HepG2 (cell line): ENCODE measurements at regions not wholly inside any gene's neighbourhood (a gene's known extent, or its start where the extent isn't known, plus 50 kb on each side); places are given as distances from the start of the nearest gene placed in this dataset.

Experiments used
- ATAC-seq: fragments of 200-7000 bp; cut with Tn5 transposase; 3 replicates; pipeline ENCODE4 v1.9.1; 2020; ENCODE audit warnings: mild to moderate bottlenecking, moderate library complexity
- BruUV-seq: library from RNA; stranded (reverse); fragments of 400-500 nt; replicated peaks from 2 replicates; lab custom pipeline; 2021; lab: Mats Ljungman, UMichigan
- CTCF ChIA-PET: fragments of 300-600 bp; formaldehyde crosslinking; extraction: SDS; loops from one replicate; lab custom pipeline; 2021; ENCODE audit warnings: low total read pairs, inconsistent platforms, low intra/inter-chr PET ratio; lab: Yijun Ruan, JAX
- POLR2A ChIA-PET: fragments of 350-600 bp; sonication (Branson Sonifier 250); formaldehyde crosslinking; loops from one replicate; lab custom pipeline; 2020; ENCODE audit warnings: antibody characterized with exemption, inconsistent platforms; lab: Yijun Ruan, JAX
- DNase-seq: peaks from one replicate; pipeline ENCODE4 v3.0.0-alpha.2; 2015; ENCODE audit warnings: low spot score
- FAIRE-seq: peaks from 3 replicates; lab custom pipeline; 2011; peaks lifted over from hg19 to GRCh38; lab: Jason Lieb, UNC
- H2AFZ ChIP-seq: one replicate; pipeline ENCODE4 v1.6.1; 2011; ENCODE audit warnings: low read length, inconsistent platforms
- H3K27ac ChIP-seq: fragments of 300-600 bp; 3 replicates; pipeline ENCODE4 v1.8.0; 2011; ENCODE audit warnings: mixed run types, mild to moderate bottlenecking, mixed read lengths, low read length, inconsistent platforms; ENCODE audit not compliant: insufficient read depth; ENCODE audit errors: extremely low read length
- H3K27me3 ChIP-seq, 2 experiments: fragments of 200-600 bp in 1 of 2; 2 replicates in 1 of 2; 3 replicates in 1 of 2; pipeline versions ENCODE4 v1.6.0 to v1.8.0; 2011; ENCODE audit warnings: low read length in 2 of 2, mild to moderate bottlenecking in 2 of 2, moderate library complexity in 2 of 2, inconsistent platforms in 1 of 2; ENCODE audit not compliant: insufficient read depth in 2 of 2, control insufficient read depth in 1 of 2
- H3K36me3 ChIP-seq, 2 experiments: fragments of 200-600 bp in 1 of 2; replicated peaks in 1 of 2; 2 replicates in 1 of 2; 3 replicates in 1 of 2; pipeline versions ENCODE4 v1.5.1 to v1.8.0; 2011; ENCODE audit warnings: low read length in 2 of 2, inconsistent platforms in 1 of 2; ENCODE audit not compliant: insufficient read depth in 2 of 2, control insufficient read depth in 1 of 2
- H3K4me1 ChIP-seq: 2 replicates; pipeline ENCODE4 v1.5.1; 2012; ENCODE audit warnings: low read length, inconsistent platforms; ENCODE audit not compliant: insufficient read depth
- H3K4me2 ChIP-seq: 2 replicates; pipeline ENCODE4 v1.6.0; 2011; ENCODE audit warnings: low read depth, low read length, inconsistent platforms
- H3K4me3 ChIP-seq, 3 experiments: fragments of 200-600 bp in 1 of 3; sonication (generic), shearing (Covaris generic) in 1 of 3; replicated peaks in 1 of 3; 2 replicates each; pipeline ENCODE4 v1.5.1; 2011 to 2016; ENCODE audit warnings: low read length in 3 of 3, inconsistent platforms in 2 of 3, low read depth in 2 of 3, mild to moderate bottlenecking in 2 of 3, control low read depth in 1 of 3, mixed read lengths in 1 of 3; ENCODE audit not compliant: insufficient read depth in 1 of 3
- H3K79me2 ChIP-seq: one replicate; pipeline ENCODE4 v1.6.1; 2011; ENCODE audit warnings: low read length, inconsistent platforms; ENCODE audit not compliant: insufficient read depth
- H3K9ac ChIP-seq: 2 replicates; pipeline ENCODE4 v1.6.0; 2011; ENCODE audit warnings: mild to moderate bottlenecking, low read depth, low read length, inconsistent platforms; ENCODE audit not compliant: insufficient read depth
- H3K9me3 ChIP-seq: 2 replicates; pipeline ENCODE4 v1.5.1; 2012; ENCODE audit warnings: mild to moderate bottlenecking, low read length
- H4K20me1 ChIP-seq: 2 replicates; pipeline ENCODE4 v1.6.0; 2011; ENCODE audit warnings: inconsistent platforms, mild to moderate bottlenecking, low read length, moderate library complexity; ENCODE audit not compliant: insufficient read depth
- CCAR2 ChIP-seq: fragments of 200-400 bp; formaldehyde crosslinking; optimal IDR thresholded peaks from 2 replicates; pipeline ENCODE3; 2018; ENCODE audit warnings: low read depth, mild to moderate bottlenecking, low read length, moderate library complexity
- SRF ChIP-seq: IDR thresholded peaks from 2 replicates; pipeline ENCODE4 v1.6.1; 2011; ENCODE audit warnings: mild to moderate bottlenecking, low read depth, low read length, moderate library complexity
- ZNF510 ChIP-seq: sonication (generic); formaldehyde crosslinking; IDR thresholded peaks from 2 replicates; pipeline ENCODE4 v1.4.0; 2020; ENCODE audit warnings: low read depth, mild to moderate bottlenecking, missing genetic modification reagents
- ZNF746 ChIP-seq: sonication (generic); formaldehyde crosslinking; IDR thresholded peaks from 2 replicates; pipeline ENCODE4 v1.8.0; 2022; ENCODE audit warnings: mild to moderate bottlenecking, missing genetic modification reagents
- WGBS: methylation state at CpG from one replicate; pipeline ENCODE4 v1.1.6; 2017; ENCODE audit warnings: low lambda C conversion rate; 5-methylcytosine and 5-hydroxymethylcytosine counted together
- in situ Hi-C: cut with HindIII; loops from 2 replicates; pipeline ENCODE4 v1.10.0; 2017; ENCODE audit warnings: low pct_unique_long_range_greater_than_20kb; ENCODE audit not compliant: extremely low pct_ligation_motif_present
- intact Hi-C: fragments of 100-400 bp; cut with micrococcal nuclease; formaldehyde crosslinking; loops from one replicate; pipeline ENCODE4 v1.10.0; 2022; ENCODE audit not compliant: unreplicated experiment
- TF ChIP-seq, protein P1 (sequence below): sonication (generic); formaldehyde crosslinking; IDR thresholded peaks from 2 replicates; pipeline ENCODE4 v1.5.0; 2020; ENCODE audit warnings: missing genetic modification reagents, mild to moderate bottlenecking, borderline replicate concordance
- TF ChIP-seq, protein P2 (sequence below): fragments of 450-650 bp; IDR thresholded peaks from 2 replicates; pipeline ENCODE4 v1.6.1; 2016
- TF ChIP-seq, protein P3 (sequence below): IDR thresholded peaks from 2 replicates; pipeline ENCODE4 v1.6.1; 2016; ENCODE audit warnings: low read depth

DNA sequence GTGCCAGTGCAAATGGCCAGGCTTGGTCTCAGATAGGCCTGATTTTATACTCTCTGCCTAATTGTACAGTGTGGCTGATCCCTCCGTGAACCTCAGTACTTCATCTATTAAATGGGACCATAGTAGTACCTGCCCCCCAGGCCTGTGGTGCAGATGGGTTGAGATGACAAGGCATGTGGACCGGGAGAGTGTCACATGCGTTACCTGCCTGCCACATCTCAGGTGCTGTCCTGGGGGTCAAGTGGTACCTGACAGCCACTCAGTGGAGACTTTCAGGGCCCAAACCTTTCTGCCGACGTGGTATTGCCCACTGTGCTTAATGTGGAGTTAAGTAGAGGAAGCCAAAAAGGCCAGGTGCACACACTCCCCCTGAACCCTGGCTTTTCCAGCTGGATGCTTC is 197.3 kb downstream of the FOXD2 start:
- intact Hi-C loops (no loop called here), in situ Hi-C loops (no loop called here)
- no peak for FAIRE-seq
- ChIA-PET POLR2A (no interaction called here), CTCF (no interaction called here)
- DNase-seq, result no peak
- no peak overlapping the region for H2AFZ ChIP-seq
- no peaks in the 10 kb centered on the region for H3K36me3 ChIP-seq
- 13% methylated on average over 5 of the region's 5 CpGs for WGBS
- TF ChIP-seq, protein P1, sequence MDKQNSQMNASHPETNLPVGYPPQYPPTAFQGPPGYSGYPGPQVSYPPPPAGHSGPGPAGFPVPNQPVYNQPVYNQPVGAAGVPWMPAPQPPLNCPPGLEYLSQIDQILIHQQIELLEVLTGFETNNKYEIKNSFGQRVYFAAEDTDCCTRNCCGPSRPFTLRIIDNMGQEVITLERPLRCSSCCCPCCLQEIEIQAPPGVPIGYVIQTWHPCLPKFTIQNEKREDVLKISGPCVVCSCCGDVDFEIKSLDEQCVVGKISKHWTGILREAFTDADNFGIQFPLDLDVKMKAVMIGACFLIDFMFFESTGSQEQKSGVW, result no peak
- TF ChIP-seq, protein P2, sequence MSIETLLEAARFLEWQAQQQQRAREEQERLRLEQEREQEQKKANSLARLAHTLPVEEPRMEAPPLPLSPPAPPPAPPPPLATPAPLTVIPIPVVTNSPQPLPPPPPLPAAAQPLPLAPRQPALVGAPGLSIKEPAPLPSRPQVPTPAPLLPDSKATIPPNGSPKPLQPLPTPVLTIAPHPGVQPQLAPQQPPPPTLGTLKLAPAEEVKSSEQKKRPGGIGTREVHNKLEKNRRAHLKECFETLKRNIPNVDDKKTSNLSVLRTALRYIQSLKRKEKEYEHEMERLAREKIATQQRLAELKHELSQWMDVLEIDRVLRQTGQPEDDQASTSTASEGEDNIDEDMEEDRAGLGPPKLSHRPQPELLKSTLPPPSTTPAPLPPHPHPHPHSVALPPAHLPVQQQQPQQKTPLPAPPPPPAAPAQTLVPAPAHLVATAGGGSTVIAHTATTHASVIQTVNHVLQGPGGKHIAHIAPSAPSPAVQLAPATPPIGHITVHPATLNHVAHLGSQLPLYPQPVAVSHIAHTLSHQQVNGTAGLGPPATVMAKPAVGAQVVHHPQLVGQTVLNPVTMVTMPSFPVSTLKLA, result peak; percentile 69
- H3K9ac ChIP-seq, result no peak overlapping the region
- no peak for ATAC-seq
- H3K27me3 ChIP-seq, result peaks cover 3 to 13% of the 10 kb centered on the region in 2 experiments; a peak in 3 of 5 replicates
- no peaks in the 10 kb centered on the region for H3K4me1 ChIP-seq
- no peak overlapping the region for H3K4me2 ChIP-seq
- no peak overlapping the region for H3K27ac ChIP-seq
- H4K20me1 ChIP-seq, result peaks cover 3% of the 10 kb centered on the region; the same call in 1 of the 2 replicates
- H3K79me2 ChIP-seq, result no peaks in the 10 kb centered on the region
- no peak overlapping the region for H3K4me3 ChIP-seq
- no peaks in the 10 kb centered on the region for H3K9me3 ChIP-seq
- BruUV-seq, result no TSS peak

DNA sequence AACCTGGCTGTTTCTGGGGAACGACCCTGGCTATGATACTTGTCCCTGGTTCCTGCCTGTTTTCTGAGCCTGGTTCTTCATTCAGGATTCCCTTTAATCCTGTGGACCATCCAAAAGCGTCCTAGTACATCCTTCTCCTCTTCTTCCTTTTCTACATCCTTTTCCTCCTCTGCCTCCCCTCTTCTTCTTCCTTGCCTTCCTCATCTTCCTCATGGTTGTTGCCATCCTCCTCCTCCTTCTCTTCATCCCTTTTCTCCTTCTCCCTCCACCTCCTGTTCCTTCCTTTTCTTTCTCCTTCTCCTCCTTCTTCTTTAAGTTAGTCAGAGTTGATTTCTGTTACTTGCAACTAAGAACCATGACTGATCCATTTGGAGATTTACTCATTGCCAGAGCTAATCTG is 197.8 kb downstream of the FOXD2 start:
- no peaks in the 10 kb centered on the region for H3K36me3 ChIP-seq
- H3K9me3 ChIP-seq, result no peaks in the 10 kb centered on the region
- in situ Hi-C loops (no loop called here), intact Hi-C loops (no loop called here)
- no peaks in the 10 kb centered on the region for H3K79me2 ChIP-seq
- no peak overlapping the region for H2AFZ ChIP-seq
- WGBS, result 2% methylated on average over 2 of the region's 2 CpGs
- no peak overlapping the region for H3K9ac ChIP-seq
- H3K4me1 ChIP-seq, result no peaks in the 10 kb centered on the region
- H3K27ac ChIP-seq, result no peak overlapping the region
- H3K4me3 ChIP-seq, result no peak overlapping the region
- peaks cover 3 to 13% of the 10 kb centered on the region in 2 experiments; a peak in 3 of 5 replicates for H3K27me3 ChIP-seq
- ATAC-seq (no peak), FAIRE-seq (no peak), DNase-seq (no peak)
- POLR2A ChIA-PET, result no interaction called here
- no TSS peak for BruUV-seq
- peaks cover 3% of the 10 kb centered on the region; the same call in 1 of the 2 replicates for H4K20me1 ChIP-seq
- TF ChIP-seq, protein P3, sequence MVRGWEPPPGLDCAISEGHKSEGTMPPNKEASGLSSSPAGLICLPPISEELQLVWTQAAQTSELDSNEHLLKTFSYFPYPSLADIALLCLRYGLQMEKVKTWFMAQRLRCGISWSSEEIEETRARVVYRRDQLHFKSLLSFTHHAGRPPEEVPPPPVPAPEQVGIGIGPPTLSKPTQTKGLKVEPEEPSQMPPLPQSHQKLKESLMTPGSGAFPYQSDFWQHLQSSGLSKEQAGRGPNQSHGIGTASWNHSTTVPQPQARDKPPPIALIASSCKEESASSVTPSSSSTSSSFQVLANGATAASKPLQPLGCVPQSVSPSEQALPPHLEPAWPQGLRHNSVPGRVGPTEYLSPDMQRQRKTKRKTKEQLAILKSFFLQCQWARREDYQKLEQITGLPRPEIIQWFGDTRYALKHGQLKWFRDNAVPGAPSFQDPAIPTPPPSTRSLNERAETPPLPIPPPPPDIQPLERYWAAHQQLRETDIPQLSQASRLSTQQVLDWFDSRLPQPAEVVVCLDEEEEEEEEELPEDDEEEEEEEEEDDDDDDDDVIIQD (CRISPR knock-in tag), result no peak
- TF ChIP-seq CCAR2 (no peak), ZNF746 (CRISPR knock-in tag) (no peak), ZNF510 (CRISPR knock-in tag) (no peak), SRF (no peak)
- CTCF ChIA-PET, result no interaction called here
- H3K4me2 ChIP-seq, result no peak overlapping the region
